HFFc6 (cell line): ENCODE measurements at regions not wholly inside any gene's neighbourhood (a gene's known extent, or its start where the extent isn't known, plus 50 kb on each side); places are given as distances from the start of the nearest gene placed in this dataset.
"Not testable (repeated sequence)": the region's sequence is repeated elsewhere in the genome, so short reads cannot be mapped to it uniquely, and the experiment has no call there.

Experiments
- DNase-seq: peaks from one replicate; pipeline ENCODE4 v3.0.0-alpha.2; 2018
- H3K27ac Mint-ChIP-seq: 2 replicates; pipeline ENCODE4 v1.8.0; 2020; ENCODE audit warnings: mild to moderate bottlenecking, mixed read lengths
- H3K27me3 Mint-ChIP-seq: 2 replicates; pipeline ENCODE4 v1.8.0; 2021; ENCODE audit warnings: mild to moderate bottlenecking, moderate library complexity, mixed read lengths; ENCODE audit not compliant: insufficient read depth
- H3K36me3 Mint-ChIP-seq: 2 replicates; pipeline ENCODE4 v1.8.0; 2021; ENCODE audit warnings: low read depth, mixed read lengths
- H3K4me1 Mint-ChIP-seq: 2 replicates; pipeline ENCODE4 v1.8.0; 2020; ENCODE audit warnings: low read depth, mixed read lengths
- H3K4me3 Mint-ChIP-seq: 2 replicates; pipeline ENCODE4 v1.8.0; 2020; ENCODE audit warnings: mild to moderate bottlenecking, moderate library complexity, mixed read lengths
- H3K9me3 Mint-ChIP-seq: 2 replicates; pipeline ENCODE4 v1.8.0; 2020; ENCODE audit warnings: mild to moderate bottlenecking, mixed read lengths
- CTCF ChIP-seq: fragments of 200-600 bp; sonication (generic); IDR thresholded peaks from 2 replicates; pipeline ENCODE4 v1.5.0; 2021; ENCODE audit warnings: antibody characterized with exemption, mild to moderate bottlenecking

GRCh38 chr2:193222454-193222853 is 1027.7 kb upstream of the TMEFF2 start:
- H3K4me3 Mint-ChIP-seq = no peak overlapping the region
- H3K36me3 Mint-ChIP-seq = no peaks in the 10 kb centered on the region
- no peaks in the 10 kb centered on the region for H3K27me3 Mint-ChIP-seq
- H3K27ac Mint-ChIP-seq = no peak overlapping the region
- TF ChIP-seq CTCF = no peak
- no peaks in the 10 kb centered on the region for H3K4me1 Mint-ChIP-seq
- H3K9me3 Mint-ChIP-seq = peaks cover 47% of the 10 kb centered on the region
- DNase-seq = no peak

GRCh38 chr2:193219413-193219812 is 1024.7 kb upstream of the TMEFF2 start:
- Mint-ChIP-seq H3K9me3 (peaks cover 27% of the 10 kb centered on the region), H3K27me3 (no peaks in the 10 kb centered on the region), H3K36me3 (no peaks in the 10 kb centered on the region), H3K4me1 (no peaks in the 10 kb centered on the region), H3K27ac (no peak overlapping the region), H3K4me3 (no peak overlapping the region)
- no peak for TF ChIP-seq CTCF
- no peak for DNase-seq

- no peak overlapping the region for H3K27ac Mint-ChIP-seq
These were observed 1006.9 kb upstream of the TMEFF2 start for GRCh38 chr2:193201583-193201982.

GRCh38 chr2:193199322-193199721 is 1004.6 kb upstream of the TMEFF2 start:
- peaks cover 26% of the 10 kb centered on the region for H3K9me3 Mint-ChIP-seq
- no peak for TF ChIP-seq CTCF
- H3K27me3 Mint-ChIP-seq = no peaks in the 10 kb centered on the region
- H3K4me3 Mint-ChIP-seq = no peak overlapping the region
- H3K4me1 Mint-ChIP-seq = no peaks in the 10 kb centered on the region
- no peak overlapping the region for H3K27ac Mint-ChIP-seq
- no peak for DNase-seq
- no peaks in the 10 kb centered on the region for H3K36me3 Mint-ChIP-seq

More at GRCh38 chr2:193201583-193201982, 1006.9 kb upstream of the TMEFF2 start:
- Mint-ChIP-seq H3K4me1 (no peaks in the 10 kb centered on the region), H3K36me3 (no peaks in the 10 kb centered on the region), H3K4me3 (no peak overlapping the region), H3K27me3 (no peaks in the 10 kb centered on the region), H3K9me3 (peaks cover 33% of the 10 kb centered on the region)
- TF ChIP-seq CTCF = no peak
- DNase-seq = no peak

- Mint-ChIP-seq H3K36me3 (no peaks in the 10 kb centered on the region), H3K27me3 (no peaks in the 10 kb centered on the region), H3K27ac (no peak overlapping the region), H3K4me1 (no peaks in the 10 kb centered on the region), H3K9me3 (peaks cover 17% of the 10 kb centered on the region), H3K4me3 (no peak overlapping the region)
- no peak for TF ChIP-seq CTCF
- no peak for DNase-seq
These were observed 993.1 kb upstream of the TMEFF2 start for GRCh38 chr2:193187816-193188215.

- not testable (repeated sequence) for H3K4me1 Mint-ChIP-seq, H3K27me3 Mint-ChIP-seq, H3K36me3 Mint-ChIP-seq, DNase-seq, H3K4me3 Mint-ChIP-seq, H3K27ac Mint-ChIP-seq
- H3K9me3 Mint-ChIP-seq = peaks cover 11% of the 10 kb centered on the region
These were observed 976.2 kb upstream of the TMEFF2 start for GRCh38 chr2:193170981-193171380.
